ENCODE measurements at regions not wholly inside any gene's neighbourhood (a gene's known extent, or its start where the extent isn't known, plus 50 kb on each side); places are given as distances from the start of the nearest gene placed in this dataset.

- TF ChIP-seq CTCF (IDR thresholded peaks at IDR 0.05): no peak
Measured at GRCh38 chr10:117476716-117477115, 65.8 kb upstream of the EMX2 start (continued).

- Mint-ChIP-seq H3K4me1 (no peaks in the 10 kb centered on the region; the same call in 1 of the 2 replicates), H3K36me3 (no peaks in the 10 kb centered on the region), H3K27me3 (ENCODE audit: low read depth) (peaks cover 20% of the 10 kb centered on the region), H3K4me3 (no peak overlapping the region), H3K9me3 (no peaks in the 10 kb centered on the region; the same call in 1 of the 2 replicates), H3K27ac (no peak overlapping the region)
- ChIA-PET CTCF (interaction anchor here (1.0 to 2.5 kb wide), 2 partner anchors 34 to 260 kb away, joined by 4 to 9 read pairs; no protein-coding TSS in a partner anchor), POLR2A (no interaction called here)
- ATAC-seq (no peak), DNase-seq (ENCODE audit: low spot score) (no peak)
- TF ChIP-seq, protein P1, sequence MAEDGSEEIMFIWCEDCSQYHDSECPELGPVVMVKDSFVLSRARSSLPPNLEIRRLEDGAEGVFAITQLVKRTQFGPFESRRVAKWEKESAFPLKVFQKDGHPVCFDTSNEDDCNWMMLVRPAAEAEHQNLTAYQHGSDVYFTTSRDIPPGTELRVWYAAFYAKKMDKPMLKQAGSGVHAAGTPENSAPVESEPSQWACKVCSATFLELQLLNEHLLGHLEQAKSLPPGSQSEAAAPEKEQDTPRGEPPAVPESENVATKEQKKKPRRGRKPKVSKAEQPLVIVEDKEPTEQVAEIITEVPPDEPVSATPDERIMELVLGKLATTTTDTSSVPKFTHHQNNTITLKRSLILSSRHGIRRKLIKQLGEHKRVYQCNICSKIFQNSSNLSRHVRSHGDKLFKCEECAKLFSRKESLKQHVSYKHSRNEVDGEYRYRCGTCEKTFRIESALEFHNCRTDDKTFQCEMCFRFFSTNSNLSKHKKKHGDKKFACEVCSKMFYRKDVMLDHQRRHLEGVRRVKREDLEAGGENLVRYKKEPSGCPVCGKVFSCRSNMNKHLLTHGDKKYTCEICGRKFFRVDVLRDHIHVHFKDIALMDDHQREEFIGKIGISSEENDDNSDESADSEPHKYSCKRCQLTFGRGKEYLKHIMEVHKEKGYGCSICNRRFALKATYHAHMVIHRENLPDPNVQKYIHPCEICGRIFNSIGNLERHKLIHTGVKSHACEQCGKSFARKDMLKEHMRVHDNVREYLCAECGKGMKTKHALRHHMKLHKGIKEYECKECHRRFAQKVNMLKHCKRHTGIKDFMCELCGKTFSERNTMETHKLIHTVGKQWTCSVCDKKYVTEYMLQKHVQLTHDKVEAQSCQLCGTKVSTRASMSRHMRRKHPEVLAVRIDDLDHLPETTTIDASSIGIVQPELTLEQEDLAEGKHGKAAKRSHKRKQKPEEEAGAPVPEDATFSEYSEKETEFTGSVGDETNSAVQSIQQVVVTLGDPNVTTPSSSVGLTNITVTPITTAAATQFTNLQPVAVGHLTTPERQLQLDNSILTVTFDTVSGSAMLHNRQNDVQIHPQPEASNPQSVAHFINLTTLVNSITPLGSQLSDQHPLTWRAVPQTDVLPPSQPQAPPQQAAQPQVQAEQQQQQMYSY (CRISPR knock-in tag; IDR thresholded peaks at IDR 0.05): no peak
- TF ChIP-seq FOXK1 (CRISPR knock-in tag; IDR thresholded peaks at IDR 0.05) (no peak), ZMAT4 (CRISPR knock-in tag; IDR thresholded peaks at IDR 0.05) (no peak), PRRX2 (CRISPR knock-in tag; IDR thresholded peaks at IDR 0.05) (no peak), TEAD1 (CRISPR knock-in tag; IDR thresholded peaks at IDR 0.05) (no peak), FOXP1 (CRISPR knock-in tag; IDR thresholded peaks at IDR 0.05; ENCODE audit: borderline replicate concordance) (no peak), TP53 (CRISPR knock-in tag; IDR thresholded peaks at IDR 0.05) (no peak), ERG (CRISPR knock-in tag; IDR thresholded peaks at IDR 0.05) (no peak), ZNF423 (CRISPR knock-in tag; IDR thresholded peaks at IDR 0.05) (no peak), NR2C2 (CRISPR knock-in tag; IDR thresholded peaks at IDR 0.05) (no peak), IRF2 (CRISPR knock-in tag; IDR thresholded peaks at IDR 0.05; ENCODE audit: borderline replicate concordance, low read depth) (no peak)
- TF ChIP-seq, protein P2, sequence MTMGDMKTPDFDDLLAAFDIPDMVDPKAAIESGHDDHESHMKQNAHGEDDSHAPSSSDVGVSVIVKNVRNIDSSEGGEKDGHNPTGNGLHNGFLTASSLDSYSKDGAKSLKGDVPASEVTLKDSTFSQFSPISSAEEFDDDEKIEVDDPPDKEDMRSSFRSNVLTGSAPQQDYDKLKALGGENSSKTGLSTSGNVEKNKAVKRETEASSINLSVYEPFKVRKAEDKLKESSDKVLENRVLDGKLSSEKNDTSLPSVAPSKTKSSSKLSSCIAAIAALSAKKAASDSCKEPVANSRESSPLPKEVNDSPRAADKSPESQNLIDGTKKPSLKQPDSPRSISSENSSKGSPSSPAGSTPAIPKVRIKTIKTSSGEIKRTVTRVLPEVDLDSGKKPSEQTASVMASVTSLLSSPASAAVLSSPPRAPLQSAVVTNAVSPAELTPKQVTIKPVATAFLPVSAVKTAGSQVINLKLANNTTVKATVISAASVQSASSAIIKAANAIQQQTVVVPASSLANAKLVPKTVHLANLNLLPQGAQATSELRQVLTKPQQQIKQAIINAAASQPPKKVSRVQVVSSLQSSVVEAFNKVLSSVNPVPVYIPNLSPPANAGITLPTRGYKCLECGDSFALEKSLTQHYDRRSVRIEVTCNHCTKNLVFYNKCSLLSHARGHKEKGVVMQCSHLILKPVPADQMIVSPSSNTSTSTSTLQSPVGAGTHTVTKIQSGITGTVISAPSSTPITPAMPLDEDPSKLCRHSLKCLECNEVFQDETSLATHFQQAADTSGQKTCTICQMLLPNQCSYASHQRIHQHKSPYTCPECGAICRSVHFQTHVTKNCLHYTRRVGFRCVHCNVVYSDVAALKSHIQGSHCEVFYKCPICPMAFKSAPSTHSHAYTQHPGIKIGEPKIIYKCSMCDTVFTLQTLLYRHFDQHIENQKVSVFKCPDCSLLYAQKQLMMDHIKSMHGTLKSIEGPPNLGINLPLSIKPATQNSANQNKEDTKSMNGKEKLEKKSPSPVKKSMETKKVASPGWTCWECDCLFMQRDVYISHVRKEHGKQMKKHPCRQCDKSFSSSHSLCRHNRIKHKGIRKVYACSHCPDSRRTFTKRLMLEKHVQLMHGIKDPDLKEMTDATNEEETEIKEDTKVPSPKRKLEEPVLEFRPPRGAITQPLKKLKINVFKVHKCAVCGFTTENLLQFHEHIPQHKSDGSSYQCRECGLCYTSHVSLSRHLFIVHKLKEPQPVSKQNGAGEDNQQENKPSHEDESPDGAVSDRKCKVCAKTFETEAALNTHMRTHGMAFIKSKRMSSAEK (CRISPR knock-in tag; IDR thresholded peaks at IDR 0.05; ENCODE audit: borderline replicate concordance): no peak
- TF ChIP-seq, protein P3, sequence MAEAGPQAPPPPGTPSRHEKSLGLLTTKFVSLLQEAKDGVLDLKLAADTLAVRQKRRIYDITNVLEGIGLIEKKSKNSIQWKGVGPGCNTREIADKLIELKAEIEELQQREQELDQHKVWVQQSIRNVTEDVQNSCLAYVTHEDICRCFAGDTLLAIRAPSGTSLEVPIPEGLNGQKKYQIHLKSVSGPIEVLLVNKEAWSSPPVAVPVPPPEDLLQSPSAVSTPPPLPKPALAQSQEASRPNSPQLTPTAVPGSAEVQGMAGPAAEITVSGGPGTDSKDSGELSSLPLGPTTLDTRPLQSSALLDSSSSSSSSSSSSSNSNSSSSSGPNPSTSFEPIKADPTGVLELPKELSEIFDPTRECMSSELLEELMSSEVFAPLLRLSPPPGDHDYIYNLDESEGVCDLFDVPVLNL (CRISPR knock-in tag; IDR thresholded peaks at IDR 0.05; ENCODE audit: borderline replicate concordance, low read depth): no peak
Measured at GRCh38 chr10:117476281-117476680, 66.3 kb upstream of the EMX2 start.
